GM21723 (cell line): ENCODE measurements at regions not wholly inside any gene's neighbourhood (a gene's known extent, or its start where the extent isn't known, plus 50 kb on each side); places are given as distances from the start of the nearest gene placed in this dataset.
A peak's percentile ranks its signal among the peaks of the same experiment; 100 is the strongest.

Experiments
- ATAC-seq: cut with Tn5 transposase; IDR thresholded peaks from one replicate; pipeline ENCODE4 v1.9.1; 2021; ENCODE audit warnings: mild to moderate bottlenecking, moderate library complexity; ENCODE audit not compliant: unreplicated experiment

DNA sequence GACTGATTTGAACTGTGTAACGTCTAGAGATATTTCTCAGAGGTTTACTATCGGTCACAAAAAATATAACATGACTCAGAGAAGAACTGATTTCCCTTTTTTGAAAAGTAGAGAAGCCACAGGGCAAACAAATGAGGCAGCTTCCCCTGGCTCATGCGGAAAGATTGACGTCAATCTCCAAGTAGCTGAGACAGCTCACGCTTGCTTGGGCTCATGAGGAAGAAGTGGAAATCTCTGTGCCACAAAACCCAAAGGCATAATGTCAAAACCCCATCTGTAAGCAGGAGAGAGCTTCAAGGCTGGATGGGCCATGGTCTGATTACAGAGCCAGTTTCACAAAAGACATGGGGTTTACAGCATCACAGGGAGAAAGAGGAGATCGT is 188.1 kb downstream of the ARL4C start:
- peak; percentile 88 for ATAC-seq

DNA sequence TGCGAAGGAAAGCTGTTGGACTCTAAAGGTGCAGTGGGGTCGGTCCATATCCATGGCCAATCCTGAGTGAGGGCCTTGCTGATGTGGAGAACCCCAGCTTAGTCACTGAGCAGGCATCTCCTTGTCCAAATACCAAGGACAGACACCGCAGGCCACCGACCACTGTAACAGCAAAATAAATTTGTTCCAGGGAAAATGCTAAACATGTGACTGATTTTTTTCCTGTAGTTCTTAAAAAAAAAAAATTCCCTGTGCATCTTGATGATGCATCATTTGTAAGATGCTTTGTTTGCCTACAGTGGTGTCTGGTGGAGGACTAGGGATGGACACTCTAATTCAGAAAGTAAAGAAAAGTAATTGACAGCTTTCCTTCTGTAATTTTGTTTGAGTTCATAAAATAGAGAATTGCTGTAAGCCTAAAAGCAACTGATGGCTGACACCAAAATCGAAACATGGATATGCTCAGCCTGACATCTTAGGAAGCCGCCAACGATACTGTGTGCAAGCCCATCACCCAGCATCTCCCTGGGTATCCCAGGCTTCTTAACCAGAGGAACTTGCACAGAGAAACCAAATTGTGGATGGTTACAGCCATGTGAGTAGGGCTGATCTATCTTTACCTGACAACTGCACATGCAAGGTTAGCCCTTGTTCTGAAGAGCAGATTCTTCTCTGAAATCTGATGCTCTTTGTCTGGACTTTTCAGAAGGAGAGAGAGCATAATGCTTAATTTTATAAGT is 188.6 kb downstream of the ARL4C start:
- no peak for ATAC-seq

GRCh38 chr2:234307322-234307961 is 189.4 kb downstream of the ARL4C start:
- no peak for ATAC-seq

GRCh38 chr2:234306426-234307173 is 190.3 kb downstream of the ARL4C start:
- ATAC-seq: no peak

DNA sequence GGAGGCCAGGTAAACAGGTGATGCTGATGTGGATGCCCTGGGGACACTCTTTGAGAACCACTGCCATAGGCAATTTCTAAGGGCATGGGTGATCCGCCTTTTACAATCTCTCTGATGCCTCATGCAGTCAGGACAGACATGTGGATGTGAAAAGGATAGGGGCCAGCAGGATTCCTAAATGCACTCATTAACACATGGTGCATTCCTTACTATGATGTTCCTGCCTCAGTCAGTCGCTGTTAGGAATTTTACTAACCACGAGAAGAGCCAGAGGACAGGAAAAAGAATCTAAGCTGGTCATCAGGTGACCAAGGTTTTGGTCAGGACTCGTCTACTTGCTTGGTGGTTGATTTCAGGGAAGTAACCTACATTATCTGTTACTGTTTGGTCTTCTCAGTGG is 191.0 kb downstream of the ARL4C start:
- ATAC-seq: no peak

DNA sequence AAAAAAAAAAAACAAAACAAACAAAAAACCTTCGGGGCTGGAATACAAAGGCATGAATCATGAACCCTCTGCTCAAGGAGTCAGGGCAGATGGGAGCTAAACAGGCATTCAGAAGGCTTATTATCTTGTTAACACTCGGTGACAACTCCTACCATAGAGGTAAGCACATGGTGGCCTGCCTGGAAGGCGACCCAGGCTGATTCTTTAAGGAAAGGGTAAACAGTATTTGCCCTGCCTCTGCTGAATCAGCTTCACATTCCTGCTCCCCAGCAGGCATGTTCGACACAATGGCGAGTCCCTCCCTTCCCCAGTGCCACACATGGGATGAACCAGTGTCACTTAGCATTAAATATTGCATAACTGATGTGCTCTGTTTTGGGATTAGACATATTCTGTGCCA is 191.9 kb downstream of the ARL4C start:
- ATAC-seq: no peak

DNA sequence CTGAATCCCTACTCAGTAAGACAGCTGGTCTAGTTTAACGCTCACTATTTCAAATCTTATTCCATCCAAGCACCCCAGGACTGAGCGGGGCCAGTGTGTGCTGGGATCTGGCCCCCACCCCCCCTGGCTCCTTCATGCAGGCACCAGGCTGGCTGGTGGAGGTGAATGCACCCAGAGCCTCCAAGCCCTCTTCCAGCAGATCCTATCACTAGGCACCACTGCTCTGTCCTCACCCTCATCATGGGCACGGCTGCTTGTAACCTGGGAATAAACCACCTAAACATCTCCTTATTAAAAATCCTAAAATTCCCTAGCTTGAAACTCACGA is 194.3 kb downstream of the ARL4C start:
- no peak for ATAC-seq

GRCh38 chr2:234300932-234301823 is 195.7 kb downstream of the ARL4C start:
- ATAC-seq: no peak

- no peak for ATAC-seq
Observed at GRCh38 chr2:234300391-234300925, 196.4 kb downstream of the ARL4C start.

- no peak for ATAC-seq
Observed at GRCh38 chr2:234298918-234299317, 198.0 kb downstream of the ARL4C start.

DNA sequence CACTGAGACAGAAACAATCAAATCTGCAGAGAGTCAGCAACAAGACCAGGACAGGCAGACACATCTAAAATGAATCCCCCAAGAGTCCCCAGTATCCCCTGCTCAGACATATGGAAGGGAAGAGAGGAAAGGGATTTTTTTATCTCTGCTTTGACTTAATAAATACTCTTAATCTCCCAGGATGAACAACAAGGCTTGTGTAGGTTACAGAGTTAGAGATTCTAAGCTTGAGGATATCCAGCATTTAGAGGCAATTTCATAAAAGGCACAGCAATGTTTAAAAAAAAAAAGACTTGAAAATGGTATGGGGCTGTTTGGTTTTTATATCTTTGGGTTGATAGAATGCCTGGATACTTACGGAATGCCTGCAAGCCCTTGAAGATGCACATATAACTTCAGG is 199.9 kb downstream of the ARL4C start:
- no peak for ATAC-seq

DNA sequence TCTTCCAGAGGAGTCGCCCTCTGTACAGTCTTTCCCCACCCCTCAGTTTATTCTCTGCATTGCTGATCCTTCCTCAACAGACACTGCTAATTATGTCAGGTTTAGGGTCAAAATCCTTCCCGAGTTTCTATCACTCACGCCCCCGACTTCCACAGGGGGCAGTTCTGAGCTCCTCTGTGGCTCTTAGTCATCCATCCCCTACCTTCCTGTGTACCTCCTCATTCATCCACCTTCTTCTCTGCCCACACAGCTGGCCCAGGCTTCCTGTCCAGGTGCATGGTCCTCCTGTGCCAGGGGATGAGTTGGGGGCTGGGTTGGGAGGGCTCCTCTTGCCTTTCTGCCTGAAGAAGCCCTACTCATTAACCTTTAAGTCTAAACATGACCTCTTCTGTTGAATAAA is 202.9 kb downstream of the ARL4C start:
- ATAC-seq: no peak

DNA sequence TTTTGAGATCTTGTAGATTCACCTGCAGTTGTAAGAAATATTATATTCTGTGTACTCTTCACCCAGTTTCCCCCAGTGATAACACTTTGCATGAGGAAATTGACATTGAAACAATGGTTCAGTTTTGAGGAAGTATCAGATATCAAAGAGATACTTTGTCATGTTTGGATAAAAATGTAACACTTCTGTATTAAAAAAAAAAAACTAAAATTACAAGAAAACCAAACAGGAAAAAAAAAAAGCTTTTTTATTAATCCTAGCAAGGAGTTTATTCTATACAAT is 204.0 kb downstream of the ARL4C start:
- no peak for ATAC-seq

DNA sequence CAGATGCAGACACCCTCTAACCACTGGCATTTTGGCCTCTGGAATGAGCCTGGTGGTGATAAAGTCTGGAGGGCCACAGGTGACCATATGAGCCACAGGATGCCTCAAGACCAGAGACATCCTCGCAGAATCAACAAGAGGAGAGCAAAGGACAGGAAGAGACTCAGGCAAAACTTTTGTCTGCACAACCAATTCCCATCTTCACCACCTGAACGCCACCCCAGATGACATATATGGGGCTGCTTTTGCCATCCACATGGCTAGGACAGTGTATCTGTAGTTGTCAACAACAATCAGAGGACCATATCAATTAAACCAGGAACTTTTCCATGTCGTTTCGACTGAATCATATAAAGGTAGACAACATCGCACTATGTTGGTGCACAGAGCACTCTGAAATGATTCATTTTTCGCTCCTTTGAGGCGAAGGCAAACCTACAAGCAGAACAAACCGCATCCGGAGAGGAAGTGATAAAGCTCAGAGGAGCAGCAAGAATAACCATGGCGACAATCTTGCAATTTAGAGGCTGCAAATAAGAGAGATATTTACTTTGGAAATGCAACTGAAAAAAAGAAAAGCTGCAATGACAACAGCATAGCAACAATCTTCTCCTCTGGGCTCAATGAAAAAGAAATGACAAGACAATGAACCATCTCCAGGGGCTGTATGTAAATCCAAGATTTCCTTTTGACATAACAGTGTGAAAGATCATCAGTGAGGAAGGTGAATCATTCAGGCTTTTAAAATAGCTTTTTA is 204.5 kb downstream of the ARL4C start:
- peak; percentile 65 for ATAC-seq

DNA sequence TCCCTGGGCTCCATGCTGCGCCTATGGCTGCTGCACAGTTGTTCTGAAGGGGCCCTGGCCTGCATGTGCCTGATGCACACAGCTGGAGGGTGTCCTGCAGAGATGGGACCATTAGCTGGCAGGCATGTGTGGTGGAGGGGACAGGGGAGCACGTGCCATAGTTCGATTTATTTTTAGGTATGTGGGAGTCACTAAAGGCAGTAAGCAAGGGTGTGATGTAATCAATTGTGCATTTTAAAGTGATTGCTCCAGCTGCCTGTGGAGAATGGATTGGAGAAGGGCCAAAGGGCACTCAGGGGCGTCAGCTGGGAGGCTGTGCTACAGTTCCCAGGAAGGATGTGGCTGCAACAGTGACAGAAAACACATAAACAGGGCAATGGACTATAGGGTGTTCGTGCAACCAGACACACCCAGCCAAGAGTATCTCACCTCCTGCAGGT is 205.1 kb downstream of the ARL4C start:
- peak; percentile 23 for ATAC-seq

DNA sequence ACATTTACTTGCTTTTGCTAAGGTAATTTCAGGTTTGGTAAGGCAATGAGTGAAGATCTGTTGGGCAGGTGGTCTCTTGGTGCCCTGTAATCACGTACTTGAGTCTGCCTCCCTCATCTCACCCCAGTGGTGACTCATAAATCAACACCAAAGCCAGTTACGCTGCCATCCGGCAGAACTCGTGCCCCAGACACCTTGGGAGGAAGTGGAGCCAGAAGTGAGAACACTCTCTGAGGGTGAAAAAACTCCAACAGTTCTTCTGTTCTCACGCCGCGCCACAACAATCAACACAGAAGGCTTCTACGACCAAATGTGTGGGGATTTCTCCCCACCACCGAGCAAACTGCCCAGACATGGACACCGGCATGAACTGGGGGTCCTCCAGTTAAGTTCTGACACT is 206.2 kb downstream of the ARL4C start:
- ATAC-seq: peak; percentile 54

DNA sequence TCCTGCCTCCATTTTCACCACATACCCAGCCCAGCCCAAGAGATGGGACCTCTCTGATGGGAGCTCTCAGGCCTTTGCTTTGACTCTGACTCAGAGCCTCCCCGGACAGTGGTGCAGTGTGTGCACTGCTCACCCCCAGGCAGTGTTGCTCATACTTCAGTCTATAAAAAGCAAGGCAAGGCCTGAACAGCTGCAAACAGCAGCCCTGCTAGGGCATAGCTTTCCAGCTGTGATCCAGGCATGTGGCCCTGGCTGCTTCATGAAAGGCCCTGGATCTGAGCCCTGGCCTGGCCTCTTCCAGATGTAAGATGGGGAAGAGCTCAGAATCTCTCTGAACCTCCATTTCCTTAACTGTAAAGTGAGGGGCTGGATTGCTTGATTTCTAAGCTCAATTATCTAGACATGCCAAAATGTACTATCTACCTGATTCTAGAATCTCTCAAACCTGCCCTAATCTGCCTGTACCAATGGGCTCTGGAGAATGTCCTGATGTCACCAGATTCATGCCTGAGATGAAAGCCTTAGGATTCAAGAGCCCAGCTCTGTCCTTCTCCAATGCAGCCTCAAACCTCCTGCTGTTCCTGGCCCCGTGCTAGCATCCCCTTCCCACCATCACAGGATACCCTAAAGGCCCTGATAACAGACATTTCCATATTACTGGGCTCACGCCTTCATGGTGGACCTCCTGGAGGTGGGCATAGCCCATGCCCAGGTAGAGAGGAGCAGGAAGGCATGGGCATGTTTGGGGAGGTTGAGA is 206.9 kb downstream of the ARL4C start:
- no peak for ATAC-seq

- no peak for ATAC-seq
Observed at GRCh38 chr2:234288974-234289455, 207.9 kb downstream of the ARL4C start.

- ATAC-seq: no peak
Observed at GRCh38 chr2:234287650-234288049, 209.2 kb downstream of the ARL4C start.
